Thoracic aorta (tissue), 2 donors: ENCODE measurements at regions not wholly inside any gene's neighbourhood (a gene's known extent, or its start where the extent isn't known, plus 50 kb on each side); places are given as distances from the start of the nearest gene placed in this dataset.

Experiments used
- ATAC-seq: fragments of 150-250 bp; one replicate; pipeline ENCODE4 v1.8.0; 2017; ENCODE audit warnings: low read depth; ENCODE audit not compliant: insufficient number of reproducible peaks, low FRiP score
- DNase-seq: peaks from one replicate; pipeline ENCODE4 v3.0.0-alpha.2; 2020; ENCODE audit warnings: low spot score
- H3K27ac ChIP-seq, 2 donors: fragments of 200-600 bp; sonication (generic); 1 replicate in 1 of 2; 2 replicates in 1 of 2; pipeline ENCODE4 v1.5.1; 2016; ENCODE audit warnings: mild to moderate bottlenecking in 2 of 2, moderate library complexity in 2 of 2
- H3K27me3 ChIP-seq: fragments of 200-600 bp; sonication (generic); replicated peaks from 2 replicates; pipeline ENCODE4 v1.6.0; 2016; ENCODE audit warnings: mild to moderate bottlenecking; ENCODE audit not compliant: insufficient read depth
- H3K36me3 ChIP-seq: fragments of 200-600 bp; sonication (generic); one replicate; pipeline ENCODE4 v1.5.1; 2016
- H3K4me1 ChIP-seq, 2 donors: fragments of 200-600 bp; sonication (generic); 1 replicate in 1 of 2; 2 replicates in 1 of 2; pipeline versions ENCODE4 v1.5.1 to v1.6.0; 2016; ENCODE audit warnings: low read depth in 2 of 2, mild to moderate bottlenecking in 1 of 2; ENCODE audit not compliant: control insufficient read depth in 1 of 2
- H3K4me3 ChIP-seq: fragments of 200-600 bp; sonication (generic); 2 replicates; pipeline ENCODE4 v1.5.1; 2016; ENCODE audit warnings: mild to moderate bottlenecking
- H3K9me3 ChIP-seq: fragments of 200-600 bp; sonication (generic); 2 replicates; pipeline ENCODE4 v1.5.1; 2016
- TF ChIP-seq, protein P1 (sequence below): fragments of 200-600 bp; sonication (generic); IDR thresholded peaks from one replicate; pipeline ENCODE4 v1.5.1; 2019; ENCODE audit warnings: antibody characterized with exemption

GRCh38 chr20:58071298-58071697 is 157.2 kb downstream of the ANKRD60 start:
- ATAC-seq (no peak), DNase-seq (no peak)
- Histone ChIP-seq H3K36me3 (no peaks in the 10 kb centered on the region), H3K4me1 (no peaks in the 10 kb centered on the region), H3K27ac (no peak overlapping the region), H3K9me3 (no peaks in the 10 kb centered on the region), H3K4me3 (no peak overlapping the region), H3K27me3 (no peaks in the 10 kb centered on the region)
- TF ChIP-seq, protein P1, sequence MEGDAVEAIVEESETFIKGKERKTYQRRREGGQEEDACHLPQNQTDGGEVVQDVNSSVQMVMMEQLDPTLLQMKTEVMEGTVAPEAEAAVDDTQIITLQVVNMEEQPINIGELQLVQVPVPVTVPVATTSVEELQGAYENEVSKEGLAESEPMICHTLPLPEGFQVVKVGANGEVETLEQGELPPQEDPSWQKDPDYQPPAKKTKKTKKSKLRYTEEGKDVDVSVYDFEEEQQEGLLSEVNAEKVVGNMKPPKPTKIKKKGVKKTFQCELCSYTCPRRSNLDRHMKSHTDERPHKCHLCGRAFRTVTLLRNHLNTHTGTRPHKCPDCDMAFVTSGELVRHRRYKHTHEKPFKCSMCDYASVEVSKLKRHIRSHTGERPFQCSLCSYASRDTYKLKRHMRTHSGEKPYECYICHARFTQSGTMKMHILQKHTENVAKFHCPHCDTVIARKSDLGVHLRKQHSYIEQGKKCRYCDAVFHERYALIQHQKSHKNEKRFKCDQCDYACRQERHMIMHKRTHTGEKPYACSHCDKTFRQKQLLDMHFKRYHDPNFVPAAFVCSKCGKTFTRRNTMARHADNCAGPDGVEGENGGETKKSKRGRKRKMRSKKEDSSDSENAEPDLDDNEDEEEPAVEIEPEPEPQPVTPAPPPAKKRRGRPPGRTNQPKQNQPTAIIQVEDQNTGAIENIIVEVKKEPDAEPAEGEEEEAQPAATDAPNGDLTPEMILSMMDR: no peak

- no peaks in the 10 kb centered on the region for H3K36me3 ChIP-seq
- no peaks in the 10 kb centered on the region for H3K27me3 ChIP-seq
- no peak overlapping the region for H3K4me3 ChIP-seq
- no peak overlapping the region for H3K27ac ChIP-seq
- ATAC-seq (no peak), DNase-seq (no peak)
- no peaks in the 10 kb centered on the region for H3K4me1 ChIP-seq
- TF ChIP-seq, protein P1: no peak
- H3K9me3 ChIP-seq: no peaks in the 10 kb centered on the region
These were observed 157.7 kb downstream of the ANKRD60 start for GRCh38 chr20:58070664-58071196.

DNA sequence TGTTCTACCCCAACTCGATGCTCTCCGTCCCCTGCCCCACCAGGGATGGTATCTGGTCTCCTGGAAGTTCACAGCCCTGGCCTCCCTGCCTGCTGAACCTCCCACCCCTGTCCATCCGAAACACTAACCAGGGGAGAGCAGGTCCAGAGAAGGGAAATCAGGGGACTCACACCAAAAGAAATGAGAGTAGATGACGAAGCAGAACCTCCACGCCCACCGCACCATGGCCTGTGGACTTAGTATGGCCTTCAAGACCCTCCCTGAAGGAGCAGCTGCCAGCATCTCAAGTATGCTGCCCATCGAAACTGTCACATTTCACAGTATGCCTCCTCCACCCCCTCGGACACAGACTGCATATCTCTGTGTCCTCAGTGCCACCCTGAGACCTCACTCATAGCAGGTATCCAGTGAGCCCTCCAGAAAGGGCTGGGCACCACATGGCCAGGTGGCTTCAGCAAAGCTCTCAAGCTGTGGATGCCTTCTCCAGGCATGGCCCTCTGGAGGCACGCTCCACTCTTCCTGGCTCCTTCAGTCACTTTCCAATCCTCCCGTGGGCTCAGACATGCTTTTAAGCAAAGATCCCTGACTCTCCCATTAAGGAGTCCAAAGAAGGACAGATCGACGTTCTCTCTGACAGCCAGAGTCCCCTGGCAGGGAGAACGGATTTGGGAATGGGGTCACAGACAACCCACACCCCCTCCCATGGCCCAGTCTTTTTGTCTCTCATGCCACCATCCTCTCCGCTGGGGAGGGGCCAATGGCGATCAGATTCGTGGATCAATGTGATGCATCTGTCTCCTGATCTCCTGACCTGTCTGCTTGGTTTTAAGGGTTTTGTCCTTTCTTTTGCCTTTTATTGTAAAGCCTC is 158.4 kb downstream of the ANKRD60 start:
- no peak for DNase-seq
- TF ChIP-seq, protein P1: no peak
- Histone ChIP-seq H3K36me3 (no peaks in the 10 kb centered on the region), H3K27ac (no peak overlapping the region), H3K4me3 (no peak overlapping the region), H3K9me3 (no peaks in the 10 kb centered on the region), H3K4me1 (no peaks in the 10 kb centered on the region), H3K27me3 (no peaks in the 10 kb centered on the region)
- ATAC-seq: no peak

DNA sequence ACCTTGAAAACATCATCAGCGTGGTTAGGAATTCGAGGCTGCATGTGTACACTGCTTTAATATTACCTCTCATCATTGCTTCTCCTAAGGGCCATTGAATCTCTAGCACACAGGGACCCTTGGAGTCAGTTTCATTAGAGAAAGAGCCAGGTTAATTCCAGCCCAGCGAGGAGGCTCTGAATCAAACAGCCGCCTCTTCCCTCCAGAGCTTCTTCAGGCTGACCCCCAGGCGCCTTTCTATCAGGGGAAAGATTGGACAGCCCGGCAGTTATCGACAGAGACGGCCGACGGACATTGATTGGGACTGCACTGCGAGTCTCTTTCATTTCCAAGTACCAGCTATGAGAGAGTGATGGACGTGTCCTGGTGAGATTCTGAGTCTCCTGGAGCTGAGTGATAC is 159.2 kb downstream of the ANKRD60 start:
- Histone ChIP-seq H3K27ac (no peak overlapping the region), H3K36me3 (no peaks in the 10 kb centered on the region), H3K4me3 (no peak overlapping the region), H3K4me1 (no peaks in the 10 kb centered on the region), H3K27me3 (no peaks in the 10 kb centered on the region), H3K9me3 (no peaks in the 10 kb centered on the region)
- TF ChIP-seq, protein P1: no peak
- ATAC-seq (no peak), DNase-seq (no peak)

DNA sequence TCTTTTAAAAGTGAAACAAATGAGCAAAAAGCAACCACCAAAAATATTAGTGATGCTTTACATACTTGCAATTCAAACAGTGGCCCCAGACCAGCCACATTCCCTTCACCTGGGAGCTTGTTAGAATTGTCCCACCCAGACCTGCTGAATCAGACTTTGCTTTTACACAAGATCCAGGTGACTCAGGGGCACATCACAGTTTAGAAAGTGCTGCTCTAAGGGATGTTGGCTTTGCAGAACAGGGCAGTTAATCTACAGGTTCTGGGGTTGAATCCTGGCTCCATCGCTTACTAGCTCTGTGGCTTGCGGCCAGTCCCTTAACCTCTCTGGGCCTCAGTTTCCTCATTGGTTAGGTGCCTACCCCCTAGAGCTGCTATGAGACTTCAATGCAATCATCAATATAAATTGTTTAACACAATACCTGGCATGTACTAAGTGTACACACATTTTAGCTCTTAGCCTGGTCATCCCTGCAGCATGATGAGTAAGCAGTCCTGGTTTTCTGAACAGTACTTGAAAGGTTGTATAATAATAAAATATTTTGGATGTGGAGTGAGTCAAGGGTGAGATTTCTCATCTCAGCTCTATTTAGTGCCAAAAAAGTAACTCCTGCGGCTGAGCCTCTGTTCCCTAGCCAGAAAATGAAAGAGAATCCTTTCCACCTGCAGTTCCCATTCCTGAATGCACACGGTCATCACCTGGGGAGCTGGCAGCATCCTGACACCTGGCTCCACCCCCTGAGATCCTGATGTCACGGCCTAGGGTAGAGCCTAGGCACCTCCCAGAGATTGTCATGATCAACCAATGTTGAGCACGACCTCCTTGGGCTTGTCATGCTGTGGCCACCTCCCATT is 162.7 kb downstream of the ANKRD60 start:
- ATAC-seq: no peak
- Histone ChIP-seq H3K4me1 (no peaks in the 10 kb centered on the region), H3K9me3 (no peaks in the 10 kb centered on the region), H3K36me3 (no peaks in the 10 kb centered on the region), H3K27me3 (no peaks in the 10 kb centered on the region), H3K4me3 (no peak overlapping the region), H3K27ac (no peak overlapping the region)
- TF ChIP-seq, protein P1: no peak
- DNase-seq: no peak
